Erythroblast (primary cell): ENCODE measurements at regions not wholly inside any gene's neighbourhood (a gene's known extent, or its start where the extent isn't known, plus 50 kb on each side); places are given as distances from the start of the nearest gene placed in this dataset.

Experiments
- DNase-seq, 2 experiments: peaks; one replicate each; lab custom pipeline; 2025; lab: John Stamatoyannopoulos, UW
- GATA1 ChIP-seq: IDR thresholded peaks from 2 replicates; pipeline ENCODE4 v1.6.1; 2011; ENCODE audit warnings: low read depth, mild to moderate bottlenecking, control low read depth, low read length, moderate library complexity
- POLR2A ChIP-seq: IDR thresholded peaks from 2 replicates; pipeline ENCODE4 v1.6.1; 2011; ENCODE audit warnings: mild to moderate bottlenecking, low read length

GRCh38 chr6:92577077-92577719, 842.2 kb downstream of the EPHA7 start:
- TF ChIP-seq GATA1 (no peak), POLR2A (no peak)
- no peak for DNase-seq

GRCh38 chr6:92568541-92568940, 850.8 kb downstream of the EPHA7 start:
- no peak for TF ChIP-seq GATA1
- no peak for DNase-seq

GRCh38 chr6:92566632-92567031, 852.7 kb downstream of the EPHA7 start:
- TF ChIP-seq POLR2A (no peak), GATA1 (no peak)
- DNase-seq = no peak

GRCh38 chr6:92564376-92564775, 855.0 kb downstream of the EPHA7 start:
- DNase-seq = no peak

GRCh38 chr6:92559611-92560010, 859.7 kb downstream of the EPHA7 start:
- TF ChIP-seq POLR2A (no peak), GATA1 (no peak)
- no peak for DNase-seq

More at GRCh38 chr6:92564376-92564775, 855.0 kb downstream of the EPHA7 start:
- TF ChIP-seq POLR2A = no peak

- DNase-seq = no peak
- TF ChIP-seq POLR2A = no peak
- no peak for TF ChIP-seq GATA1
Measured at GRCh38 chr6:92559003-92559402, 860.4 kb downstream of the EPHA7 start.

GRCh38 chr6:92550501-92550900, 868.9 kb downstream of the EPHA7 start:
- TF ChIP-seq GATA1 = no peak
- TF ChIP-seq POLR2A = no peak
- DNase-seq = no peak

GRCh38 chr6:92545861-92546260, 873.5 kb downstream of the EPHA7 start:
- no peak for DNase-seq

GRCh38 chr6:92541448-92542060, 877.8 kb downstream of the EPHA7 start:
- TF ChIP-seq POLR2A (no peak), GATA1 (no peak)
- no peak for DNase-seq

More at GRCh38 chr6:92545861-92546260, 873.5 kb downstream of the EPHA7 start:
- no peak for TF ChIP-seq GATA1

- no peak for DNase-seq
Measured at GRCh38 chr6:92538926-92539325, 880.4 kb downstream of the EPHA7 start.

GRCh38 chr6:92538275-92538674, 881.1 kb downstream of the EPHA7 start:
- TF ChIP-seq GATA1 = no peak
- DNase-seq = no peak

More at GRCh38 chr6:92538926-92539325, 880.4 kb downstream of the EPHA7 start:
- no peak for TF ChIP-seq POLR2A
- no peak for TF ChIP-seq GATA1

GRCh38 chr6:92534109-92534508, 885.2 kb downstream of the EPHA7 start:
- DNase-seq = no peak
- no peak for TF ChIP-seq POLR2A
- no peak for TF ChIP-seq GATA1

- no peak for DNase-seq
- TF ChIP-seq GATA1 (no peak), POLR2A (no peak)
Measured at GRCh38 chr6:92522589-92522988, 896.8 kb downstream of the EPHA7 start.

- TF ChIP-seq POLR2A (no peak), GATA1 (no peak)
- no peak for DNase-seq
Measured at GRCh38 chr6:92521553-92521952, 897.8 kb downstream of the EPHA7 start.

- no peak for TF ChIP-seq POLR2A
- TF ChIP-seq GATA1 = no peak
- no peak for DNase-seq
Measured at GRCh38 chr6:92510137-92510536, 909.2 kb downstream of the EPHA7 start.

GRCh38 chr6:92507552-92507951, 911.8 kb downstream of the EPHA7 start:
- no peak for DNase-seq
- TF ChIP-seq GATA1 (no peak), POLR2A (no peak)
